ENCODE measurements at regions not wholly inside any gene's neighbourhood (a gene's known extent, or its start where the extent isn't known, plus 50 kb on each side); places are given as distances from the start of the nearest gene placed in this dataset.

DNA sequence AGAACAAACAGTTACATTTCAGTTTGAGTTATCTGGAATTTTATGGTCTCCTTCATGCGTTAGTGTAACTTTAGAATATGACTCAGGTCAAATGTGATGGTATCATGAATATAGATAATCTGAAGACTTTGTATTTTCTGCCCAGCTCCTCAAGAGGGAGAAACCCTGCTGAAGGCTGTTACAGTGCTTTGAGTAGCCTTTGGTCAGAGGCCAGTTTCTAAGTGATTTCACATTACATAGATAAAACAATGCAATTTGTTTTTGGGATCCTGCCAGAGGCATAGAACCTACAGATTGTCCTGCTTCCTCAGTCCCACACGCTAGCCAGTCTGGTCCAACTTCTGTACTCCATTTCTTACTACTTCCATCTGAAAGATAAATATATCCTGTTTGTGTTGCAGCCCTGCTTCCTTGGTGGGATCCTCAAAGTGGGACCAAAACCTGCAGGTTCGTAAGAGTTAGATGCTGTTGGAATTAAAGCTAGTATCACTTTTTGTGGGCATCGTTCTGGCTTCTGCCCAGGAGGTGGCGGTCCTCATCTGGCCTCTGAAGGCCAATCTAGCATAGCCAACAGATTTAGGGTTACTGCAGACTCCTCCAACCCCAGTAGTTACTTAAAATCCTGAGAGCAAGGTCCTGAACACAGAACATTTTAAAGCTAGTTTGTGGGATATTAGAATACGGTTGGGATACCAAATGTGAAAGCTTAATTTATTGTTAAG lies 645.8 kb upstream of the USP24 start:
- TF ChIP-seq YY1 (IDR thresholded peaks at IDR 0.05; ENCODE audit: insufficient read depth, insufficient read length) (no peak), SUZ12 (IDR thresholded peaks at IDR 0.05; ENCODE audit: extremely low read depth, insufficient read depth, insufficient read length) (no peak), ZNF274 (IDR thresholded peaks at IDR 0.05; ENCODE audit: low read depth, low read length) (no peak)

Measured in NT2/D1 (cell line).